Upper lobe of right lung (tissue), 1 donor: ENCODE measurements at regions not wholly inside any gene's neighbourhood (a gene's known extent, or its start where the extent isn't known, plus 50 kb on each side); places are given as distances from the start of the nearest gene placed in this dataset.

ENCODE experiments used
- ATAC-seq: fragments of 200-7000 bp; cut with Tn5 transposase; one replicate; pipeline ENCODE4 v1.9.1; 2020; ENCODE audit warnings: mild to moderate bottlenecking, moderate library complexity
- DNase-seq: peaks from one replicate; pipeline ENCODE4 v3.0.0-alpha.2; 2020
- H3K27ac ChIP-seq: fragments of 200-600 bp; one replicate; pipeline ENCODE4 v1.8.0; 2022
- H3K27me3 ChIP-seq: fragments of 200-600 bp; one replicate; pipeline ENCODE4 v1.8.0; 2022; ENCODE audit warnings: mild to moderate bottlenecking
- H3K36me3 ChIP-seq: fragments of 200-600 bp; one replicate; pipeline ENCODE4 v1.8.0; 2022
- H3K4me1 ChIP-seq: fragments of 200-600 bp; one replicate; pipeline ENCODE4 v1.8.0; 2022
- H3K4me3 ChIP-seq: fragments of 200-600 bp; one replicate; pipeline ENCODE4 v1.8.0; 2022; ENCODE audit warnings: mild to moderate bottlenecking
- H3K9me3 ChIP-seq: fragments of 200-600 bp; one replicate; pipeline ENCODE4 v1.8.0; 2022
- CTCF ChIP-seq: fragments of 200-600 bp; IDR thresholded peaks from one replicate; pipeline ENCODE4 v1.8.0; 2022; ENCODE audit warnings: antibody characterized with exemption
- intact Hi-C: fragments of 100-400 bp; cut with DNase I; formaldehyde crosslinking; loops from one replicate; pipeline ENCODE4 v1.11.0; 2022
- donor health status: DM: no; HTN: yes; CAD: no; lungs with severe emphysema.

DNA sequence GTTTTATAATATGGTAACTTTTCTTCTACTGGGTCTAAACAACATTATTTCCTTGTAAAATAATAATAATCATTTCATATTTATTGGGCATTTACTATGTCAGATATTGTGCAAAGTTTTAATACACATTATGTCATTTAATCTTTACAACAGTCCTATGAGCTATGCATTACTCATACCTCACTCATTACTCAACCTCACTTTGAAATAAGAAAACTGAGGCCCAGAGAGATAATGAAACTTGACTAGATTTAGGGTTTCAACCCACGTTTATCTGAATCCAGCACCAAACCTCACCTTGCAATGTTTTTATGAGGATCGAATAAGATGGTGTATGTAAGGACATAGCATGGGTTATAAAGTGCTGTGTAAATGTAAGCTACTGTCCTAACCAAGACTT, 153.2 kb upstream of the SLC13A1 start:
- Histone ChIP-seq H3K4me3 (no peak overlapping the region), H3K36me3 (no peaks in the 10 kb centered on the region), H3K4me1 (no peaks in the 10 kb centered on the region), H3K27ac (no peak overlapping the region), H3K27me3 (no peaks in the 10 kb centered on the region), H3K9me3 (no peaks in the 10 kb centered on the region)
- ATAC-seq (no peak), DNase-seq (no peak)
- no peak for TF ChIP-seq CTCF
- intact Hi-C loops, result no loop called here

- H3K4me3 ChIP-seq, result no peak overlapping the region
- DNase-seq (no peak), ATAC-seq (no peak)
- H3K4me1 ChIP-seq, result no peaks in the 10 kb centered on the region
- H3K27me3 ChIP-seq, result no peaks in the 10 kb centered on the region
- TF ChIP-seq CTCF, result no peak
- intact Hi-C loops, result no loop called here
- no peak overlapping the region for H3K27ac ChIP-seq
- H3K36me3 ChIP-seq, result no peaks in the 10 kb centered on the region
- H3K9me3 ChIP-seq, result no peaks in the 10 kb centered on the region
Measured at GRCh38 chr7:123351516-123352505, 152.0 kb upstream of the SLC13A1 start.

DNA sequence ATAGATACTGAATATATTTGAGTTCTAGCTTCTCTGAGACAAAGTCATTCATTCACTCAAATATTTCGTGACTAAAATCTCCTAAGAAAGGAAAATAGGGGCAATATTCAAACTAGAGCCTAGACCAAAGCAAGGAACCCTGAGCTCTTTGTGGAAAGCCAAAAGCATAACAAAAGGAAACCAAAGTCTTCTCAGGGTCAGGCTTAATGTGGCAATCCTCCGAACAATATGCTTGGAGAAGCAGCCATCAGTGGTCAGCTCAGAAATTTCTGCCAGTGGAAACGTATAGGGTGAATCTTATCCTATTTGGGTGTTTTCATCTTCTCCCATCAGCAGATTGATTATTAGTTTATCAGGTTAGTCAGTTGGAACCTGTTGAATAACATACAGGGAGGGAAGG, 151.3 kb upstream of the SLC13A1 start:
- no peak overlapping the region for H3K4me3 ChIP-seq
- intact Hi-C loops, result no loop called here
- no peaks in the 10 kb centered on the region for H3K27me3 ChIP-seq
- ATAC-seq (no peak), DNase-seq (no peak)
- no peaks in the 10 kb centered on the region for H3K9me3 ChIP-seq
- no peak overlapping the region for H3K27ac ChIP-seq
- no peak for TF ChIP-seq CTCF
- H3K36me3 ChIP-seq, result no peaks in the 10 kb centered on the region
- H3K4me1 ChIP-seq, result no peaks in the 10 kb centered on the region

GRCh38 chr7:123348690-123349089, 148.9 kb upstream of the SLC13A1 start:
- Histone ChIP-seq H3K4me3 (no peak overlapping the region), H3K27me3 (no peaks in the 10 kb centered on the region), H3K4me1 (no peaks in the 10 kb centered on the region), H3K27ac (no peak overlapping the region), H3K36me3 (no peaks in the 10 kb centered on the region), H3K9me3 (no peaks in the 10 kb centered on the region)
- TF ChIP-seq CTCF, result no peak
- intact Hi-C loops, result no loop called here
- DNase-seq (no peak), ATAC-seq (no peak)

- Histone ChIP-seq H3K27me3 (no peaks in the 10 kb centered on the region), H3K27ac (no peak overlapping the region), H3K4me1 (no peaks in the 10 kb centered on the region), H3K36me3 (no peaks in the 10 kb centered on the region), H3K4me3 (no peak overlapping the region), H3K9me3 (no peaks in the 10 kb centered on the region)
- intact Hi-C loops, result no loop called here
- DNase-seq, result no peak
- no peak for ATAC-seq
- TF ChIP-seq CTCF, result no peak
Measured at GRCh38 chr7:123346766-123347165, 147.0 kb upstream of the SLC13A1 start.
